PC-3 (cell line): ENCODE measurements at regions not wholly inside any gene's neighbourhood (a gene's known extent, or its start where the extent isn't known, plus 50 kb on each side); places are given as distances from the start of the nearest gene placed in this dataset.

Experiments used
- ATAC-seq: fragments of 200-7000 bp; cut with Tn5 transposase; 2 replicates; pipeline ENCODE4 v1.9.1; 2020; ENCODE audit warnings: mild to moderate bottlenecking, moderate library complexity
- BruUV-seq: library from RNA; stranded (reverse); fragments of 400-500 nt; replicated peaks from 2 replicates; lab custom pipeline; 2021; lab: Mats Ljungman, UMichigan
- CTCF ChIA-PET: fragments of 300-600 bp; sonication (Branson Sonifier 250); formaldehyde crosslinking; loops from one replicate; lab custom pipeline; 2022; ENCODE audit warnings: antibody characterized with exemption; lab: Charles Lee
- POLR2A ChIA-PET: fragments of 300-600 bp; sonication (Branson Sonifier 250); formaldehyde crosslinking; loops from one replicate; lab custom pipeline; 2022; ENCODE audit warnings: antibody characterized with exemption; ENCODE audit not compliant: unreplicated experiment; lab: Charles Lee
- DNase-seq: peaks from one replicate; pipeline ENCODE4 v3.0.0-alpha.2; 2015
- H2AFZ ChIP-seq: fragments of 300-600 bp; sonication (generic); 2 replicates; pipeline ENCODE4 v1.6.0; 2016; ENCODE audit warnings: antibody characterized with exemption, low read length
- H3F3A ChIP-seq: fragments of 300-600 bp; sonication (generic); one replicate; pipeline ENCODE4 v1.6.0; 2017; ENCODE audit warnings: antibody characterized with exemption, low read length, control low read depth, mild to moderate bottlenecking; ENCODE audit not compliant: unreplicated experiment
- H3K27ac ChIP-seq: fragments of 300-600 bp; sonication (generic); 2 replicates; pipeline ENCODE4 v1.5.1; 2016; ENCODE audit warnings: mild to moderate bottlenecking, low read length
- H3K27me3 ChIP-seq: fragments of 300-600 bp; sonication (generic); 2 replicates; pipeline ENCODE4 v1.6.1; 2016; ENCODE audit warnings: low read length, mixed read lengths
- H3K36me3 ChIP-seq: fragments of 300-600 bp; sonication (generic); 2 replicates; pipeline ENCODE4 v1.6.1; 2016; ENCODE audit warnings: low read depth, mixed run types, low read length, mixed read lengths
- H3K4me1 ChIP-seq: fragments of 300-600 bp; sonication (generic); 2 replicates; pipeline ENCODE4 v1.5.1; 2016; ENCODE audit warnings: low read length; ENCODE audit not compliant: insufficient read depth
- H3K4me2 ChIP-seq: fragments of 300-600 bp; sonication (generic); 2 replicates; pipeline ENCODE4 v1.6.0; 2016; ENCODE audit warnings: low read length
- H3K4me3 ChIP-seq: fragments of 300-600 bp; sonication (generic); 2 replicates; pipeline ENCODE4 v1.5.1; 2016; ENCODE audit warnings: mild to moderate bottlenecking, low read length, mixed read lengths
- H3K79me2 ChIP-seq: fragments of 300-600 bp; sonication (generic); 2 replicates; pipeline ENCODE4 v1.6.1; 2017; ENCODE audit warnings: low read length, mixed read lengths
- H3K9ac ChIP-seq: fragments of 300-600 bp; sonication (generic); 2 replicates; pipeline ENCODE4 v1.6.0; 2016; ENCODE audit warnings: mild to moderate bottlenecking, low read length
- H3K9me2 ChIP-seq: fragments of 300-600 bp; sonication (generic); replicated peaks from 2 replicates; pipeline ENCODE4 v1.6.1; 2016; ENCODE audit warnings: mixed run types, low read length, mixed read lengths
- H3K9me3 ChIP-seq: fragments of 300-600 bp; sonication (generic); 2 replicates; pipeline ENCODE4 v1.6.1; 2016; ENCODE audit warnings: low read length, mixed read lengths
- H4K20me1 ChIP-seq: fragments of 300-600 bp; sonication (generic); 2 replicates; pipeline ENCODE4 v1.6.1; 2016; ENCODE audit warnings: low read length, mixed read lengths
- CTCF ChIP-seq: fragments of 300-600 bp; sonication (generic); conservative IDR thresholded peaks from 2 replicates; pipeline ENCODE4 v1.5.1; 2017; ENCODE audit warnings: antibody characterized with exemption, low read depth, mild to moderate bottlenecking, low read length
- EZH2 ChIP-seq: fragments of 300-600 bp; sonication (generic); IDR thresholded peaks from one replicate; pipeline ENCODE4 v1.6.1; 2017; ENCODE audit warnings: antibody characterized with exemption, mild to moderate bottlenecking, low read length; ENCODE audit not compliant: unreplicated experiment
- EZH2phosphoT487 ChIP-seq: fragments of 300-600 bp; sonication (generic); IDR thresholded peaks from 2 replicates; pipeline ENCODE4 v1.6.1; 2018; ENCODE audit warnings: mild to moderate bottlenecking, antibody characterized with exemption, low read length, borderline replicate concordance
- intact Hi-C: fragments of 100-400 bp; cut with micrococcal nuclease; formaldehyde crosslinking; loops from 2 replicates; pipeline ENCODE4 v1.9.0; 2023

DNA sequence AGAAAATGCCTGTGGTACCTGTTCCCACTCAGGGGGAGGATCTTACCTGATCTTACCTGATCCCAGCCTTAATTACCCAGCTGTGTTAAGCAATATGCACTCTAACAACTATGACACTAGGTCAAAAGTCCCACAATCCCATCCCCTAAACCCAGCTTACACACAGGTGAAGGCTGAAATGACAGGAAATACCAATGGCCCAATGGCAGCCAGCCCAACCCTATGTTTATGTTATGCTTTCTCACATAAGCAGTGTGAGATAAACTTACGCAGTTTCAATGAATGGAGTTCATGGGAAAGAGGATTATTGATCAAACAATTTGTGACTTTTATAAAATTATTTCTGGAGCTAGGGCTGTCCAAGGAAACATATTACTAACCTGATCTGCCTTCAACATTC, 91.9 kb downstream of the GPAM start:
- no peak overlapping the region for H3K4me2 ChIP-seq
- H3K9me3 ChIP-seq, result no peaks in the 10 kb centered on the region
- BruUV-seq, result no TSS peak
- no peaks in the 10 kb centered on the region for H4K20me1 ChIP-seq
- no peaks in the 10 kb centered on the region for H3F3A ChIP-seq
- intact Hi-C loops, result no loop called here
- no peak overlapping the region for H3K9ac ChIP-seq
- H3K4me1 ChIP-seq, result no peaks in the 10 kb centered on the region
- H3K36me3 ChIP-seq, result no peaks in the 10 kb centered on the region
- ChIA-PET POLR2A (no interaction called here), CTCF (no interaction called here)
- DNase-seq (no peak), ATAC-seq (no peak)
- H2AFZ ChIP-seq, result no peak overlapping the region
- peaks cover 27% of the 10 kb centered on the region for H3K27me3 ChIP-seq
- no peak overlapping the region for H3K27ac ChIP-seq
- no peak overlapping the region for H3K4me3 ChIP-seq
- TF ChIP-seq EZH2phosphoT487, result no peak
- no peak for TF ChIP-seq CTCF
- no peak for TF ChIP-seq EZH2
- no peaks in the 10 kb centered on the region for H3K9me2 ChIP-seq
- H3K79me2 ChIP-seq, result no peaks in the 10 kb centered on the region

DNA sequence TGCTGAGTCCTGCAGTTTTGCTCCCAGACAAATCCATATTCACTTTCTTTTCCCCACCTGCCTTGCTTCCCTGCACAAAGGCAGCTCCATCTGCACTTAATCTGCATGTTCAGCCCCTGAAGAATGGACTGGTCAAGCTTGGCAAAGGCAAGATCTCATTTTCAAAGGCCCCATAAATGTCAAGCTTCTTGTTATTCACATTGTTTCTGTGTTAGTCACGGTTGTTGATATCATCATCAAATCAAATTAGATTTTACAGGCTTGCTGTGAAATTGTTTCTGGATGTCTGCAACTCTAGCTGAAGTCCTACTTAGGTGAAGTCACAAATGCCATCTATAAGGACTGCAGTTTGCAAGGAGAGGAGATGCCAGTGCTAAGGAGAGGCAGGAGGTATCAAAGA, 91.0 kb downstream of the GPAM start:
- Histone ChIP-seq H3K9me3 (no peaks in the 10 kb centered on the region), H3K4me3 (no peak overlapping the region), H3K36me3 (no peaks in the 10 kb centered on the region), H2AFZ (no peak overlapping the region), H3K9ac (no peak overlapping the region), H3K4me1 (no peaks in the 10 kb centered on the region), H3K27ac (no peak overlapping the region), H3K4me2 (no peak overlapping the region), H3K27me3 (peaks cover 20% of the 10 kb centered on the region), H3F3A (no peaks in the 10 kb centered on the region), H4K20me1 (no peaks in the 10 kb centered on the region), H3K79me2 (no peaks in the 10 kb centered on the region), H3K9me2 (no peaks in the 10 kb centered on the region)
- CTCF ChIA-PET, result no interaction called here
- POLR2A ChIA-PET, result no interaction called here
- intact Hi-C loops, result no loop called here
- BruUV-seq, result no TSS peak
- no peak for ATAC-seq
- DNase-seq, result no peak
- no peak for TF ChIP-seq EZH2
- no peak for TF ChIP-seq CTCF
- no peak for TF ChIP-seq EZH2phosphoT487

- H3F3A ChIP-seq, result no peaks in the 10 kb centered on the region
- no peak overlapping the region for H3K27ac ChIP-seq
- no peak overlapping the region for H3K9ac ChIP-seq
- H3K79me2 ChIP-seq, result no peaks in the 10 kb centered on the region
- ChIA-PET POLR2A (no interaction called here), CTCF (no interaction called here)
- H3K4me2 ChIP-seq, result no peak overlapping the region
- no peak overlapping the region for H3K4me3 ChIP-seq
- DNase-seq (no peak), ATAC-seq (no peak)
- intact Hi-C loops, result no loop called here
- H3K9me2 ChIP-seq, result no peaks in the 10 kb centered on the region
- H2AFZ ChIP-seq, result no peak overlapping the region
- H3K4me1 ChIP-seq, result no peaks in the 10 kb centered on the region
- no TSS peak for BruUV-seq
- no peaks in the 10 kb centered on the region for H3K9me3 ChIP-seq
- no peaks in the 10 kb centered on the region for H3K27me3 ChIP-seq
- no peak for TF ChIP-seq EZH2phosphoT487
- no peak for TF ChIP-seq CTCF
- no peak for TF ChIP-seq EZH2
- H3K36me3 ChIP-seq, result no peaks in the 10 kb centered on the region
- H4K20me1 ChIP-seq, result no peaks in the 10 kb centered on the region
Observed at GRCh38 chr10:112094984-112095383, 88.6 kb downstream of the GPAM start.
